K562 (cell line): ENCODE measurements at regions not wholly inside any gene's neighbourhood (a gene's known extent, or its start where the extent isn't known, plus 50 kb on each side); places are given as distances from the start of the nearest gene placed in this dataset.

ENCODE experiments used
- ATAC-seq: fragments of 200-7000 bp; cut with Tn5 transposase; 3 replicates; pipeline ENCODE4 v1.9.1; 2020; ENCODE audit warnings: moderate library complexity
- BruUV-seq: library from RNA; stranded (reverse); fragments of 400-500 nt; replicated peaks from 2 replicates; lab custom pipeline; 2021; lab: Mats Ljungman, UMichigan
- CTCF ChIA-PET: fragments of 300-600 bp; formaldehyde crosslinking; extraction: SDS; loops from one replicate; lab custom pipeline; 2021; ENCODE audit warnings: low intra/inter-chr PET ratio; lab: Yijun Ruan, JAX
- POLR2A ChIA-PET: fragments of 300-600, 350-650 bp; sonication (Branson Sonifier 250); formaldehyde crosslinking; extraction: SDS; loops from one replicate; lab custom pipeline; 2021; ENCODE audit warnings: antibody characterized with exemption, inconsistent platforms; lab: Yijun Ruan, JAX
- DNase-seq, 4 experiments: peaks; one replicate each; pipeline versions ENCODE4 v3.0.0 to v3.0.0-alpha.2; 2011 to 2018; ENCODE audit warnings: low spot score in 3 of 4, mixed read lengths in 3 of 4; ENCODE audit errors: extremely low read depth in 1 of 4
- FAIRE-seq: peaks from 2 replicates; lab custom pipeline; 2011; peaks lifted over from hg19 to GRCh38; lab: Jason Lieb, UNC
- H2AFZ ChIP-seq: 2 replicates; pipeline ENCODE4 v1.6.0; 2011; ENCODE audit warnings: low read depth, low read length, control low read depth, inconsistent platforms
- H3K27ac ChIP-seq: fragments of 200-600 bp; 3 replicates; pipeline ENCODE4 v1.8.0; 2011; ENCODE audit warnings: low read depth, mild to moderate bottlenecking, control low read depth, inconsistent platforms, low read length, moderate library complexity, mixed read lengths; ENCODE audit errors: extremely low read depth
- H3K27me3 ChIP-seq, 2 experiments: fragments of 300-600 bp in 1 of 2; 2 replicates in 1 of 2; 3 replicates in 1 of 2; pipeline versions ENCODE4 v1.6.0 to v1.8.0; 2011; ENCODE audit warnings: inconsistent platforms in 2 of 2, low read length in 2 of 2, mild to moderate bottlenecking in 1 of 2, mixed read lengths in 1 of 2, moderate library complexity in 1 of 2; ENCODE audit not compliant: control insufficient read depth in 2 of 2, insufficient read depth in 2 of 2
- H3K36me3 ChIP-seq: fragments of 300-600 bp; 3 replicates; pipeline ENCODE4 v1.8.0; 2011; ENCODE audit warnings: mild to moderate bottlenecking, low read length, inconsistent platforms; ENCODE audit not compliant: control insufficient read depth, insufficient read depth
- H3K4me1 ChIP-seq, 2 experiments: fragments of 200-600 bp in 1 of 2; replicated peaks in 1 of 2; 2 replicates in 1 of 2; 3 replicates in 1 of 2; pipeline versions ENCODE4 v1.5.1 to v1.8.0; 2011; ENCODE audit warnings: inconsistent platforms in 2 of 2, low read length in 2 of 2, mild to moderate bottlenecking in 1 of 2, mixed read lengths in 1 of 2, moderate library complexity in 1 of 2; ENCODE audit not compliant: control insufficient read depth in 2 of 2, insufficient read depth in 2 of 2
- H3K4me2 ChIP-seq: 2 replicates; pipeline ENCODE4 v1.6.1; 2011; ENCODE audit warnings: low read length, control low read depth, inconsistent platforms, mixed read lengths; ENCODE audit not compliant: insufficient read depth
- H3K4me3 ChIP-seq: fragments of 200-600 bp; sonication (generic), shearing (Covaris generic); 2 replicates; pipeline ENCODE4 v1.5.1; 2016; ENCODE audit warnings: control low read depth, inconsistent platforms
- H3K79me2 ChIP-seq: fragments of 200-600 bp; 3 replicates; pipeline ENCODE4 v1.8.0; 2011; ENCODE audit warnings: low read length, inconsistent platforms; ENCODE audit not compliant: control insufficient read depth, insufficient read depth
- H3K9ac ChIP-seq, 2 experiments: 2 replicates each; pipeline versions ENCODE4 v1.6.0 to v1.6.1; 2011; ENCODE audit warnings: low read depth in 2 of 2, low read length in 2 of 2, control low read depth in 1 of 2, inconsistent platforms in 1 of 2, mild to moderate bottlenecking in 1 of 2, mixed read lengths in 1 of 2; ENCODE audit not compliant: insufficient read depth in 1 of 2
- H3K9me1 ChIP-seq: one replicate; pipeline ENCODE4 v1.6.0; 2011; ENCODE audit warnings: inconsistent platforms, mild to moderate bottlenecking, low read length, moderate library complexity; ENCODE audit not compliant: control insufficient read depth, insufficient read depth
- H3K9me3 ChIP-seq: replicated peaks from 2 replicates; pipeline ENCODE4 v1.5.1; 2011; ENCODE audit warnings: low read depth, low read length, inconsistent platforms; ENCODE audit not compliant: control insufficient read depth, insufficient read depth
- H4K20me1 ChIP-seq: replicated peaks from 2 replicates; pipeline ENCODE4 v1.6.1; 2011; ENCODE audit warnings: low read length, inconsistent platforms, mixed read lengths; ENCODE audit not compliant: control insufficient read depth, insufficient read depth
- ELF2 ChIP-seq: fragments of 250-450 bp; sonication (Bioruptor Pico); IDR thresholded peaks from 2 replicates; pipeline ENCODE4 v1.5.0; 2021; ENCODE audit warnings: mild to moderate bottlenecking
- ETV6 ChIP-seq, 3 experiments: fragments of 150-350 bp in 1 of 3; sonication (generic) in 1 of 3; formaldehyde crosslinking in 1 of 3; IDR thresholded peaks; 2 replicates each; pipeline versions ENCODE4 v1.6.1 to v1.8.0; 2014 to 2022; ENCODE audit warnings: borderline replicate concordance in 2 of 3, low read depth in 2 of 3, antibody characterized with exemption in 1 of 3, low read length in 1 of 3, mild to moderate bottlenecking in 1 of 3, missing genetic modification reagents in 1 of 3
- GMEB1 ChIP-seq: fragments of 250-450 bp; sonication (Bioruptor Pico); IDR thresholded peaks from 2 replicates; pipeline ENCODE4 v1.4.0; 2020; ENCODE audit warnings: mild to moderate bottlenecking
- HLTF ChIP-seq: fragments of 450-650 bp; IDR thresholded peaks from 2 replicates; pipeline ENCODE4 v1.6.1; 2016
- HMGN3 ChIP-seq: IDR thresholded peaks from 2 replicates; pipeline ENCODE4 v1.6.1; 2011; ENCODE audit warnings: borderline replicate concordance, low read depth, mild to moderate bottlenecking, mixed read lengths, low read length; ENCODE audit not compliant: insufficient read length; ENCODE audit errors: extremely low read depth
- KLF1 ChIP-seq: fragments of 450-650 bp; IDR thresholded peaks from 2 replicates; pipeline ENCODE4 v1.6.1; 2016; ENCODE audit warnings: missing genetic modification characterization, missing compliant biosample characterization
- KLF13 ChIP-seq: fragments of 450-650 bp; IDR thresholded peaks from 2 replicates; pipeline ENCODE4 v1.6.1; 2016; ENCODE audit warnings: missing genetic modification characterization, low read depth, mild to moderate bottlenecking, missing compliant biosample characterization, moderate library complexity, borderline replicate concordance
- MIER1 ChIP-seq: fragments of 450-650 bp; IDR thresholded peaks from 2 replicates; pipeline ENCODE4 v1.6.1; 2016; ENCODE audit warnings: antibody characterized with exemption, mild to moderate bottlenecking, low read depth
- NR1H2 ChIP-seq: sonication (generic); formaldehyde crosslinking; IDR thresholded peaks from 2 replicates; pipeline ENCODE4 v1.4.0; 2020; ENCODE audit warnings: mild to moderate bottlenecking, missing genetic modification reagents
- PTTG1 ChIP-seq: fragments of 450-650 bp; IDR thresholded peaks from 2 replicates; pipeline ENCODE4 v1.6.1; 2016; ENCODE audit warnings: low read depth, mild to moderate bottlenecking, missing genetic modification characterization, missing compliant biosample characterization
- RAD21 ChIP-seq, 2 experiments: fragments of 250-450 bp in 1 of 2; fragments of 450-650 bp in 1 of 2; sonication (Bioruptor Pico) in 1 of 2; formaldehyde crosslinking in 1 of 2; IDR thresholded peaks in 1 of 2; conservative IDR thresholded peaks in 1 of 2; 2 replicates each; pipeline versions ENCODE4 v1.4.0 to v1.8.0; 2020 to 2022; ENCODE audit warnings: mild to moderate bottlenecking in 2 of 2, moderate library complexity in 1 of 2
- SFPQ ChIP-seq: fragments of 200-400 bp; formaldehyde crosslinking; IDR thresholded peaks from 2 replicates; pipeline ENCODE4 v1.6.1; 2017; ENCODE audit warnings: mild to moderate bottlenecking, low read depth, low read length, moderate library complexity
- SMARCA4 ChIP-seq: fragments of 450-650 bp; IDR thresholded peaks from 2 replicates; pipeline ENCODE4 v1.6.1; 2016
- SRF ChIP-seq, 2 experiments: fragments of 250-450, 450-650 bp in 1 of 2; sonication (Bioruptor Pico) in 1 of 2; sonication (generic) in 1 of 2; formaldehyde crosslinking; IDR thresholded peaks; 2 replicates each; pipeline versions ENCODE4 v1.5.0 to v1.5.1; 2020 to 2022; ENCODE audit warnings: mild to moderate bottlenecking in 1 of 2, missing genetic modification reagents in 1 of 2
- ZNF431 ChIP-seq: sonication (generic); formaldehyde crosslinking; IDR thresholded peaks from 2 replicates; pipeline ENCODE4 v1.8.0; 2022; ENCODE audit warnings: mild to moderate bottlenecking, missing genetic modification reagents
- ZNF57 ChIP-seq: fragments of 450-650 bp; formaldehyde crosslinking; IDR thresholded peaks from 2 replicates; pipeline ENCODE4 v1.4.0; 2020; ENCODE audit warnings: mild to moderate bottlenecking, moderate library complexity
- ZNF586 ChIP-seq: fragments of 450-650 bp; formaldehyde crosslinking; conservative IDR thresholded peaks from 2 replicates; pipeline ENCODE4 v1.4.0; 2020; ENCODE audit warnings: mild to moderate bottlenecking, moderate library complexity
- WGBS: fragments of 100-300 bp; shearing (Covaris generic); methylation state at CpG from one replicate; pipeline ENCODE4 v1.1.6; 2016; ENCODE audit warnings: low coverage, mixed read lengths; ENCODE audit not compliant: insufficient coverage; ENCODE audit errors: missing lambda C conversion rate; 5-methylcytosine and 5-hydroxymethylcytosine counted together
- in situ Hi-C: fragments of 300-500 bp; cut with MboI; formaldehyde crosslinking; loops from 4 replicates; pipeline ENCODE4 v1.15.0; 2018; ENCODE audit warnings: inconsistent platforms, mixed read lengths
- intact Hi-C: fragments of 100-400 bp; cut with micrococcal nuclease; formaldehyde crosslinking; loops from 2 replicates; pipeline ENCODE4 v1.14.2; 2022

- Histone ChIP-seq H3K27me3 (peaks cover 15 to 18% of the 10 kb centered on the region in 2 experiments; a peak in 4 of 5 replicates), H3K36me3 (no peaks in the 10 kb centered on the region), H3K9me1 (no peaks in the 10 kb centered on the region), H3K4me3 (no peak overlapping the region), H3K9me3 (no peaks in the 10 kb centered on the region; the same call in 1 of the 2 replicates), H3K79me2 (no peaks in the 10 kb centered on the region), H3K27ac (no peak overlapping the region), H4K20me1 (no peaks in the 10 kb centered on the region), H3K9ac (no peak overlapping the region), H3K4me2 (no peak overlapping the region)
- BruUV-seq = no TSS peak
- DNase-seq = no peak
- POLR2A ChIA-PET = interaction anchor here (0.7 kb wide), 1 partner anchor 10 kb away, joined by 3 read pairs; no protein-coding TSS in a partner anchor
- 6% methylated on average over 17 of the region's 17 CpGs for WGBS
- TF ChIP-seq GMEB1 (CRISPR knock-in tag) = no peak
- no peak for TF ChIP-seq HLTF
- no peak for TF ChIP-seq ETV6 (IDR thresholded peaks at IDR 0.05; ENCODE audit: borderline replicate concordance in 1 of 2, low read depth in 2 of 2, low read length in 1 of 2)
- TF ChIP-seq ETV6 (CRISPR knock-in tag; IDR thresholded peaks at IDR 0.05; ENCODE audit: borderline replicate concordance) = no peak
- TF ChIP-seq SFPQ = no peak
- no peak for TF ChIP-seq ELF2 (CRISPR knock-in tag)
- TF ChIP-seq ZNF431 (CRISPR knock-in tag) = no peak
- no peak for TF ChIP-seq SMARCA4
- no peak for TF ChIP-seq MIER1
- TF ChIP-seq HMGN3 = no peak
- TF ChIP-seq KLF13 = no peak
- TF ChIP-seq PTTG1 (tag) = no peak
- no peak for TF ChIP-seq ZNF57 (CRISPR knock-in tag)
- TF ChIP-seq NR1H2 (CRISPR knock-in tag) = no peak
- no peak for TF ChIP-seq SRF (CRISPR knock-in tag; IDR thresholded peaks at IDR 0.05)
- TF ChIP-seq KLF1 (tag) = no peak
- no peak for TF ChIP-seq ZNF586 (CRISPR knock-in tag)
- no peak for TF ChIP-seq RAD21 (CRISPR knock-in tag; conservative IDR thresholded peaks at IDR 0.05 in 1 of 2, IDR thresholded peaks at IDR 0.05 in 1 of 2)
- TF ChIP-seq, all 486 proteins: peak for 0
- ATAC-seq (no peak), FAIRE-seq (no peak)
- in situ Hi-C loops = no loop called here
- no peak overlapping the region for H2AFZ ChIP-seq
- CTCF ChIA-PET = no interaction called here
- H3K4me1 ChIP-seq = no peaks in the 10 kb centered on the region
- intact Hi-C loops = no loop called here
These were observed 59.1 kb upstream of the PRDM1 start for GRCh38 chr6:106026748-106027715.
